ENCODE measurements at regions not wholly inside any gene's neighbourhood (a gene's known extent, or its start where the extent isn't known, plus 50 kb on each side); places are given as distances from the start of the nearest gene placed in this dataset.

DNA sequence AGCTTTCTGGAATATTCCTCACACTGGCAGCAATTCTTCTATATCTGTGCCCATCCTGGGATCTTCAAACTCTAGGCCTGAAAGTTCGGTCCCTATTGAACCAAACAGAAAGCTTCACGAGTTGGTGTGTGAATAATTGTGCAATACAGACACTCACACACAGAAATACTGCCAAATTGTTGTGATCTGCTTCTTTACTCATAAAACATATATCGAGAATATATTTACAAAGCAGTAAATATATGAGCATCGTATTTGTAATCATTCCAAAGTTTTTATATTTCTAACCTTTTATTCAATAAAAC is 56.6 kb upstream of the BEX4 start:
- no peaks in the 10 kb centered on the region for H3K9me3 ChIP-seq (ENCODE audit: low read length)
- CTCF ChIA-PET (ENCODE audit: unreplicated experiment): no interaction called here
- H3K36me3 ChIP-seq (ENCODE audit: insufficient read depth, low read length): no peaks in the 10 kb centered on the region
- intact Hi-C loops (cut with micrococcal nuclease; ENCODE audit: unreplicated experiment): loop anchor here (10.0 kb wide), 1 partner anchor 203 kb away; no protein-coding TSS in a partner anchor
- DNase-seq (ENCODE audit: low spot score): no peak
- H3K79me2 ChIP-seq (ENCODE audit: insufficient read depth, low read depth, low read length): no peaks in the 10 kb centered on the region
- TF ChIP-seq, protein P1, sequence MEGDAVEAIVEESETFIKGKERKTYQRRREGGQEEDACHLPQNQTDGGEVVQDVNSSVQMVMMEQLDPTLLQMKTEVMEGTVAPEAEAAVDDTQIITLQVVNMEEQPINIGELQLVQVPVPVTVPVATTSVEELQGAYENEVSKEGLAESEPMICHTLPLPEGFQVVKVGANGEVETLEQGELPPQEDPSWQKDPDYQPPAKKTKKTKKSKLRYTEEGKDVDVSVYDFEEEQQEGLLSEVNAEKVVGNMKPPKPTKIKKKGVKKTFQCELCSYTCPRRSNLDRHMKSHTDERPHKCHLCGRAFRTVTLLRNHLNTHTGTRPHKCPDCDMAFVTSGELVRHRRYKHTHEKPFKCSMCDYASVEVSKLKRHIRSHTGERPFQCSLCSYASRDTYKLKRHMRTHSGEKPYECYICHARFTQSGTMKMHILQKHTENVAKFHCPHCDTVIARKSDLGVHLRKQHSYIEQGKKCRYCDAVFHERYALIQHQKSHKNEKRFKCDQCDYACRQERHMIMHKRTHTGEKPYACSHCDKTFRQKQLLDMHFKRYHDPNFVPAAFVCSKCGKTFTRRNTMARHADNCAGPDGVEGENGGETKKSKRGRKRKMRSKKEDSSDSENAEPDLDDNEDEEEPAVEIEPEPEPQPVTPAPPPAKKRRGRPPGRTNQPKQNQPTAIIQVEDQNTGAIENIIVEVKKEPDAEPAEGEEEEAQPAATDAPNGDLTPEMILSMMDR (conservative IDR thresholded peaks at IDR 0.05; ENCODE audit: low read length): peak; percentile 22; the same call in 1 of the 2 replicates
- TF ChIP-seq EZH2phosphoT487 (IDR thresholded peaks at IDR 0.05; ENCODE audit: borderline replicate concordance, low read depth, low read length): no peak
- H4K20me1 ChIP-seq (ENCODE audit: insufficient read depth, low read length): no peaks in the 10 kb centered on the region
- no peaks in the 10 kb centered on the region for H3K4me1 ChIP-seq (ENCODE audit: insufficient read depth, low read length, poor library complexity, severe bottlenecking)
- no peak overlapping the region for H3K4me2 ChIP-seq (ENCODE audit: low read length)
- no TSS peak for BruUV-seq (replicated peaks)
- no peaks in the 10 kb centered on the region for H3K9me2 ChIP-seq (ENCODE audit: insufficient read depth, low read length)
- H3K4me3 ChIP-seq (ENCODE audit: low read depth, low read length, poor library complexity, severe bottlenecking): no peak overlapping the region
- POLR2A ChIA-PET: no interaction called here
- H2AFZ ChIP-seq (ENCODE audit: low read length): no peak overlapping the region
- no peak overlapping the region for H3K27ac ChIP-seq (ENCODE audit: low read depth, low read length, poor library complexity, severe bottlenecking)

DNA sequence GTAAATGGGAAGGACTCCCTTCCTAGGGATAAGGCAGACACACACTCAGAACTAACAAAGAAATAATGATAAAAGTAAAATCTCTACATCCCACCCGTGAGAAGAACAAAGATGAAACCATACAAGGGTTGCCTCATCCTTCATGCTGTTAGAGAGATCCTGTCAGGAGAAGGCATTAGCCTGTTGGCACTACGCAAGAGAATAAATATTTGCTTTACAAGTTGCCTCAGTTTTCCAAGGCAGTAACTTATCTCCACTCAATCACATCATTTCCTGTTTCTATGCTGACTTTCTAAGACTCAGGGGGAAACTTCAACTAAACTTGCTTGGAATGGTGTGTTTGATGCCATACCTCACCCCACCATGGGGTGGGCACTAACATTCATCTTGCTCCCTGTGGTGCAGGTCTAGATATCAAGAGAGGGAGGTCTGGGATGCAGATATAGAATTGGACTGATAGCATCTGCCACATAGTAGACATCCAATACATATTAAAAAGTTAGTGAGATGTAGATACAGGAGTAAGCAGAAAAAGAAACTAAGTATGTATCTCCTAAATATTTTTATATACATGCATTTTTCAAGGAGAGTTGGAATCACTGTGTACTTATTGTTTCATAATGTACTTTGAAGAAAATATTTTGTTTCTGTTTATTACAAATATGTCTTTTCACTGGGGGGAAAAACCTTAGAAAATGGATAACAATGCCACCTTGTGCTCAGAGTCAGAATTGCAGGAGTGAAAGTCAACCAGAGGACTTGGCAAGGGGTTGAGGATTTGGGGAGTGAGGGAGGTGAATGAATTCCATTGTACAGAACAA is 57.2 kb upstream of the BEX4 start:
- ChIA-PET POLR2A (interaction anchor here (0.8 kb wide), 1 partner anchor 208 kb away, joined by 4 read pairs; no protein-coding TSS in a partner anchor), CTCF (ENCODE audit: unreplicated experiment) (no interaction called here)
- Histone ChIP-seq H3K4me2 (ENCODE audit: low read length) (no peak overlapping the region), H3K4me1 (ENCODE audit: insufficient read depth, low read length, poor library complexity, severe bottlenecking) (no peaks in the 10 kb centered on the region), H3K9me2 (ENCODE audit: insufficient read depth, low read length) (no peaks in the 10 kb centered on the region), H3K27ac (ENCODE audit: low read depth, low read length, poor library complexity, severe bottlenecking) (no peak overlapping the region), H3K4me3 (ENCODE audit: low read depth, low read length, poor library complexity, severe bottlenecking) (no peak overlapping the region), H3K79me2 (ENCODE audit: insufficient read depth, low read depth, low read length) (no peaks in the 10 kb centered on the region), H2AFZ (ENCODE audit: low read length) (no peak overlapping the region), H3K9me3 (ENCODE audit: low read length) (no peaks in the 10 kb centered on the region), H3K36me3 (ENCODE audit: insufficient read depth, low read length) (no peaks in the 10 kb centered on the region), H4K20me1 (ENCODE audit: insufficient read depth, low read length) (no peaks in the 10 kb centered on the region)
- intact Hi-C loops (cut with micrococcal nuclease; ENCODE audit: unreplicated experiment): loop anchor here (10.0 kb wide), 1 partner anchor 203 kb away; no protein-coding TSS in a partner anchor
- peak; percentile 15 for DNase-seq (ENCODE audit: low spot score)
- no TSS peak for BruUV-seq (replicated peaks)
- no peak for TF ChIP-seq EZH2phosphoT487 (IDR thresholded peaks at IDR 0.05; ENCODE audit: borderline replicate concordance, low read depth, low read length)
- TF ChIP-seq, protein P1 (conservative IDR thresholded peaks at IDR 0.05; ENCODE audit: low read length): peak; percentile 75

DNA sequence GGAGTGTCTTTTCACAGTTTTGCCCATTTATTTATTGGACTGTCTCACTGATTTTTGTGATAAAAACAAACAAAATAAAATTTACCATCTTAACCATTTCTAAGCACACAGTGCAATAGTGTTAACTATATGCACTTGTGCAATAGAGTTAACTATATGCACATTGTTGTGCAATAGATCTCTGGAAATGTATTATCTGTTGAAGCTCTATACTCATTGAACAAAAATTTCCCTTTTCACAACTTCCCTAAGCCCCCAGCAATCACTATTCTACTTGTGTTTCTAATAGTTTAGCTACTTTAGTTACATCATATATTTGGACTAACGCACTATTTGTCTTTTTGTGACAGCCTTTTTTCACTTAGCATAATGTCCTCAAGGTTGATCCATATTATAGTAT is 59.7 kb upstream of the BEX4 start:
- BruUV-seq (replicated peaks): no TSS peak
- CTCF ChIA-PET (ENCODE audit: unreplicated experiment): no interaction called here

More for the DNA sequence above, 59.7 kb upstream of the BEX4 start:
- H3K4me1 ChIP-seq (ENCODE audit: insufficient read depth, low read length, poor library complexity, severe bottlenecking): no peaks in the 10 kb centered on the region
- no peaks in the 10 kb centered on the region for H3K79me2 ChIP-seq (ENCODE audit: insufficient read depth, low read depth, low read length)
- no peaks in the 10 kb centered on the region for H3K36me3 ChIP-seq (ENCODE audit: insufficient read depth, low read length)
- intact Hi-C loops (cut with micrococcal nuclease; ENCODE audit: unreplicated experiment): loop anchor here (10.0 kb wide), 1 partner anchor 200 kb away; no protein-coding TSS in a partner anchor
- POLR2A ChIA-PET: no interaction called here
- no peak overlapping the region for H3K27ac ChIP-seq (ENCODE audit: low read depth, low read length, poor library complexity, severe bottlenecking)
- DNase-seq (ENCODE audit: low spot score): no peak
- H3K9me3 ChIP-seq (ENCODE audit: low read length): no peaks in the 10 kb centered on the region
- H3K4me2 ChIP-seq (ENCODE audit: low read length): no peak overlapping the region
- H2AFZ ChIP-seq (ENCODE audit: low read length): no peak overlapping the region
- H3K4me3 ChIP-seq (ENCODE audit: low read depth, low read length, poor library complexity, severe bottlenecking): no peak overlapping the region
- no peaks in the 10 kb centered on the region for H3K9me2 ChIP-seq (ENCODE audit: insufficient read depth, low read length)
- TF ChIP-seq, protein P1 (conservative IDR thresholded peaks at IDR 0.05; ENCODE audit: low read length): no peak
- no peak for TF ChIP-seq EZH2phosphoT487 (IDR thresholded peaks at IDR 0.05; ENCODE audit: borderline replicate concordance, low read depth, low read length)
- no peaks in the 10 kb centered on the region for H4K20me1 ChIP-seq (ENCODE audit: insufficient read depth, low read length)
